Choroid plexus epithelial cell (primary cell): ENCODE measurements at regions not wholly inside any gene's neighbourhood (a gene's known extent, or its start where the extent isn't known, plus 50 kb on each side); places are given as distances from the start of the nearest gene placed in this dataset.

Experiments used
- DNase-seq: peaks from one replicate; pipeline ENCODE4 v3.0.0-alpha.2; 2010; ENCODE audit warnings: low read depth
- H3K4me3 ChIP-seq: 2 replicates; pipeline ENCODE4 v1.5.1; 2011; ENCODE audit warnings: low read depth, mild to moderate bottlenecking, control low read depth, low read length, moderate library complexity
- CTCF ChIP-seq: conservative IDR thresholded peaks from 2 replicates; pipeline ENCODE4 v1.5.1; 2011; ENCODE audit warnings: low read depth, mild to moderate bottlenecking, control low read depth, inconsistent platforms, low read length, moderate library complexity

GRCh38 chr12:107337346-107338095, 244.2 kb upstream of the CRY1 start:
- no peak for TF ChIP-seq CTCF
- peak; percentile 35 for DNase-seq

GRCh38 chr12:107339487-107339886, 246.1 kb upstream of the CRY1 start:
- no peak for TF ChIP-seq CTCF
- H3K4me3 ChIP-seq, result no peak overlapping the region
- DNase-seq, result peak; percentile 19

More at GRCh38 chr12:107337346-107338095, 244.2 kb upstream of the CRY1 start:
- H3K4me3 ChIP-seq, result no peak overlapping the region

GRCh38 chr12:107339932-107340331, 246.6 kb upstream of the CRY1 start:
- DNase-seq, result no peak

GRCh38 chr12:107340898-107341297, 247.5 kb upstream of the CRY1 start:
- no peak for DNase-seq
- TF ChIP-seq CTCF, result no peak
- no peak overlapping the region for H3K4me3 ChIP-seq

More at GRCh38 chr12:107339932-107340331, 246.6 kb upstream of the CRY1 start:
- no peak overlapping the region for H3K4me3 ChIP-seq
- TF ChIP-seq CTCF, result no peak

- H3K4me3 ChIP-seq, result no peak overlapping the region
- no peak for TF ChIP-seq CTCF
- DNase-seq, result peak; percentile 79
These were observed 250.9 kb upstream of the CRY1 start for GRCh38 chr12:107344035-107344808.

GRCh38 chr12:107347261-107347660, 253.9 kb upstream of the CRY1 start:
- TF ChIP-seq CTCF, result no peak
- no peak overlapping the region for H3K4me3 ChIP-seq
- no peak for DNase-seq
